Activated CD4-positive, alpha-beta T cell treated with anti-CD3 and anti-CD28 coated beads, Interleukin-2, amount 10 ng/mL, durations not matched to agents 7 days and 5 days (primary cell): ENCODE measurements at regions not wholly inside any gene's neighbourhood (a gene's known extent, or its start where the extent isn't known, plus 50 kb on each side); places are given as distances from the start of the nearest gene placed in this dataset.

Experiments
- CTCF ChIA-PET: fragments of 350-600 bp; sonication (Branson Sonifier 250); formaldehyde crosslinking; loops from one replicate; lab custom pipeline; 2021; ENCODE audit warnings: antibody characterized with exemption; lab: Charles Lee
- POLR2A ChIA-PET: fragments of 350-600 bp; sonication (Branson Sonifier 250); formaldehyde crosslinking; loops from one replicate; lab custom pipeline; 2021; ENCODE audit warnings: antibody characterized with exemption; lab: Charles Lee
- DNase-seq: peaks from one replicate; pipeline ENCODE4 v3.0.0-alpha.2; 2020
- H3K27ac Mint-ChIP-seq: one replicate; pipeline ENCODE4 v1.8.0; 2021; ENCODE audit warnings: mild to moderate bottlenecking, moderate library complexity, mixed read lengths
- H3K27me3 Mint-ChIP-seq: one replicate; pipeline ENCODE4 v1.8.0; 2021; ENCODE audit warnings: mixed read lengths
- H3K36me3 Mint-ChIP-seq: one replicate; pipeline ENCODE4 v1.8.0; 2021; ENCODE audit warnings: low read depth, mixed read lengths
- H3K4me1 Mint-ChIP-seq: one replicate; pipeline ENCODE4 v1.8.0; 2021; ENCODE audit warnings: mixed read lengths
- H3K4me3 Mint-ChIP-seq: one replicate; pipeline ENCODE4 v1.8.0; 2021; ENCODE audit warnings: mild to moderate bottlenecking, moderate library complexity, mixed read lengths
- H3K9me3 Mint-ChIP-seq: one replicate; pipeline ENCODE4 v1.8.0; 2021; ENCODE audit warnings: mixed read lengths

GRCh38 chr4:158074851-158075250 is 98.0 kb downstream of the GASK1B start:
- CTCF ChIA-PET = no interaction called here
- Mint-ChIP-seq H3K27ac (no peak overlapping the region), H3K36me3 (no peaks in the 10 kb centered on the region), H3K27me3 (no peaks in the 10 kb centered on the region), H3K9me3 (no peaks in the 10 kb centered on the region), H3K4me1 (no peaks in the 10 kb centered on the region), H3K4me3 (no peak overlapping the region)
- no peak for DNase-seq
- POLR2A ChIA-PET = no interaction called here

- H3K9me3 Mint-ChIP-seq = no peaks in the 10 kb centered on the region
- POLR2A ChIA-PET = no interaction called here
- no peak for DNase-seq
- no peak overlapping the region for H3K4me3 Mint-ChIP-seq
- no peak overlapping the region for H3K27ac Mint-ChIP-seq
- no peaks in the 10 kb centered on the region for H3K4me1 Mint-ChIP-seq
- H3K36me3 Mint-ChIP-seq = no peaks in the 10 kb centered on the region
- CTCF ChIA-PET = no interaction called here
- no peaks in the 10 kb centered on the region for H3K27me3 Mint-ChIP-seq
Observed at GRCh38 chr4:158071931-158072330, 100.9 kb downstream of the GASK1B start.

- Mint-ChIP-seq H3K27me3 (no peaks in the 10 kb centered on the region), H3K9me3 (no peaks in the 10 kb centered on the region), H3K4me3 (no peak overlapping the region), H3K27ac (no peak overlapping the region), H3K36me3 (no peaks in the 10 kb centered on the region), H3K4me1 (no peaks in the 10 kb centered on the region)
- ChIA-PET CTCF (interaction anchor here (0.6 kb wide), 1 partner anchor 68 kb away, joined by 3 read pairs; no protein-coding TSS in a partner anchor), POLR2A (no interaction called here)
- no peak for DNase-seq
Observed at GRCh38 chr4:158068068-158068467, 104.8 kb downstream of the GASK1B start.

GRCh38 chr4:158067646-158068045 is 105.2 kb downstream of the GASK1B start:
- ChIA-PET CTCF (interaction anchor here (0.6 kb wide), 1 partner anchor 69 kb away, joined by 3 read pairs; no protein-coding TSS in a partner anchor), POLR2A (no interaction called here)
- Mint-ChIP-seq H3K27ac (no peak overlapping the region), H3K36me3 (no peaks in the 10 kb centered on the region), H3K9me3 (no peaks in the 10 kb centered on the region), H3K27me3 (no peaks in the 10 kb centered on the region), H3K4me1 (no peaks in the 10 kb centered on the region), H3K4me3 (no peak overlapping the region)
- no peak for DNase-seq

- no peaks in the 10 kb centered on the region for H3K27me3 Mint-ChIP-seq
- H3K9me3 Mint-ChIP-seq = no peaks in the 10 kb centered on the region
- ChIA-PET CTCF (no interaction called here), POLR2A (no interaction called here)
- H3K36me3 Mint-ChIP-seq = no peaks in the 10 kb centered on the region
- no peak for DNase-seq
- H3K4me1 Mint-ChIP-seq = no peaks in the 10 kb centered on the region
- H3K4me3 Mint-ChIP-seq = no peak overlapping the region
- no peak overlapping the region for H3K27ac Mint-ChIP-seq
Observed at GRCh38 chr4:158065603-158066002, 107.2 kb downstream of the GASK1B start.

GRCh38 chr4:158065176-158065575 is 107.6 kb downstream of the GASK1B start:
- Mint-ChIP-seq H3K27ac (no peak overlapping the region), H3K9me3 (no peaks in the 10 kb centered on the region), H3K4me3 (no peak overlapping the region), H3K4me1 (no peaks in the 10 kb centered on the region), H3K36me3 (no peaks in the 10 kb centered on the region), H3K27me3 (no peaks in the 10 kb centered on the region)
- ChIA-PET POLR2A (no interaction called here), CTCF (no interaction called here)
- DNase-seq = no peak

GRCh38 chr4:158056689-158057245 is 116.1 kb downstream of the GASK1B start:
- POLR2A ChIA-PET = no interaction called here
- Mint-ChIP-seq H3K36me3 (no peaks in the 10 kb centered on the region), H3K27ac (no peak overlapping the region), H3K9me3 (no peaks in the 10 kb centered on the region), H3K4me1 (no peaks in the 10 kb centered on the region), H3K4me3 (no peak overlapping the region), H3K27me3 (no peaks in the 10 kb centered on the region)
- no peak for DNase-seq
- CTCF ChIA-PET = no interaction called here

GRCh38 chr4:158055668-158056067 is 117.2 kb downstream of the GASK1B start:
- Mint-ChIP-seq H3K36me3 (no peaks in the 10 kb centered on the region), H3K4me1 (no peaks in the 10 kb centered on the region), H3K27me3 (no peaks in the 10 kb centered on the region), H3K27ac (no peak overlapping the region), H3K4me3 (no peak overlapping the region), H3K9me3 (no peaks in the 10 kb centered on the region)
- POLR2A ChIA-PET = no interaction called here
- CTCF ChIA-PET = no interaction called here
- no peak for DNase-seq

GRCh38 chr4:158053801-158054200 is 119.0 kb downstream of the GASK1B start:
- H3K9me3 Mint-ChIP-seq = no peaks in the 10 kb centered on the region
- ChIA-PET CTCF (no interaction called here), POLR2A (no interaction called here)
- no peak overlapping the region for H3K4me3 Mint-ChIP-seq
- no peaks in the 10 kb centered on the region for H3K36me3 Mint-ChIP-seq
- no peak for DNase-seq
- no peaks in the 10 kb centered on the region for H3K27me3 Mint-ChIP-seq
- H3K4me1 Mint-ChIP-seq = no peaks in the 10 kb centered on the region
- H3K27ac Mint-ChIP-seq = no peak overlapping the region

GRCh38 chr4:158053086-158053485 is 119.7 kb downstream of the GASK1B start:
- no peak for DNase-seq
- ChIA-PET POLR2A (no interaction called here), CTCF (no interaction called here)
- H3K27ac Mint-ChIP-seq = no peak overlapping the region
- no peaks in the 10 kb centered on the region for H3K27me3 Mint-ChIP-seq
- H3K4me3 Mint-ChIP-seq = no peak overlapping the region
- no peaks in the 10 kb centered on the region for H3K36me3 Mint-ChIP-seq
- no peaks in the 10 kb centered on the region for H3K4me1 Mint-ChIP-seq
- H3K9me3 Mint-ChIP-seq = no peaks in the 10 kb centered on the region

- no peaks in the 10 kb centered on the region for H3K9me3 Mint-ChIP-seq
- no peaks in the 10 kb centered on the region for H3K27me3 Mint-ChIP-seq
- POLR2A ChIA-PET = no interaction called here
- H3K36me3 Mint-ChIP-seq = no peaks in the 10 kb centered on the region
- no peak for DNase-seq
- H3K27ac Mint-ChIP-seq = no peak overlapping the region
- no peak overlapping the region for H3K4me3 Mint-ChIP-seq
- CTCF ChIA-PET = no interaction called here
- H3K4me1 Mint-ChIP-seq = no peaks in the 10 kb centered on the region
Observed at GRCh38 chr4:158051401-158052235, 121.2 kb downstream of the GASK1B start.

- H3K27ac Mint-ChIP-seq = no peak overlapping the region
- CTCF ChIA-PET = no interaction called here
- no peak overlapping the region for H3K4me3 Mint-ChIP-seq
- H3K36me3 Mint-ChIP-seq = no peaks in the 10 kb centered on the region
- no peak for DNase-seq
- POLR2A ChIA-PET = no interaction called here
- H3K4me1 Mint-ChIP-seq = no peaks in the 10 kb centered on the region
- H3K27me3 Mint-ChIP-seq = no peaks in the 10 kb centered on the region
- no peaks in the 10 kb centered on the region for H3K9me3 Mint-ChIP-seq
Observed at GRCh38 chr4:158050942-158051341, 121.9 kb downstream of the GASK1B start.

- H3K27ac Mint-ChIP-seq = no peak overlapping the region
- no peaks in the 10 kb centered on the region for H3K27me3 Mint-ChIP-seq
- no peak for DNase-seq
- POLR2A ChIA-PET = no interaction called here
- peaks cover 3% of the 10 kb centered on the region for H3K9me3 Mint-ChIP-seq
- CTCF ChIA-PET = no interaction called here
- H3K36me3 Mint-ChIP-seq = no peaks in the 10 kb centered on the region
- no peak overlapping the region for H3K4me3 Mint-ChIP-seq
- H3K4me1 Mint-ChIP-seq = no peaks in the 10 kb centered on the region
Observed at GRCh38 chr4:158046345-158046744, 126.5 kb downstream of the GASK1B start.
